SU-DHL-6 (cell line): ENCODE measurements at regions not wholly inside any gene's neighbourhood (a gene's known extent, or its start where the extent isn't known, plus 50 kb on each side); places are given as distances from the start of the nearest gene placed in this dataset.

ENCODE experiments used
- CTCF ChIP-seq: fragments of 200-600 bp; sonication (generic); IDR thresholded peaks from one replicate; pipeline ENCODE4 v1.5.1; 2017; ENCODE audit warnings: antibody characterized with exemption, mild to moderate bottlenecking, low read length, moderate library complexity; ENCODE audit not compliant: insufficient read depth, poor library complexity, severe bottlenecking
- EZH2phosphoT487 ChIP-seq: fragments of 200-600 bp; sonication (generic), shearing (Covaris generic); conservative IDR thresholded peaks from 2 replicates; pipeline ENCODE4 v1.6.1; 2018; ENCODE audit warnings: mild to moderate bottlenecking, antibody characterized with exemption, low read length, moderate library complexity, mixed read lengths

GRCh38 chr6:44535446-44535845 is 147.9 kb downstream of the CDC5L start:
- no peak for TF ChIP-seq CTCF
- TF ChIP-seq EZH2phosphoT487: no peak
